Upper lobe of left lung (tissue), 6 donors: ENCODE measurements at regions not wholly inside any gene's neighbourhood (a gene's known extent, or its start where the extent isn't known, plus 50 kb on each side); places are given as distances from the start of the nearest gene placed in this dataset.

ENCODE experiments used
- ATAC-seq, 2 donors: fragments of 200-7000 bp; cut with Tn5 transposase; one replicate each; pipeline ENCODE4 v1.9.1; 2022; ENCODE audit warnings: mild to moderate bottlenecking in 2 of 2, moderate library complexity in 2 of 2; ENCODE audit not compliant: low FRiP score in 2 of 2
- DNase-seq, 2 donors: peaks; one replicate each; pipeline ENCODE4 v3.0.0-alpha.2; 2019 to 2020
- H3K27ac ChIP-seq, 4 donors: fragments of 200-600 bp; sonication (generic); one replicate each; pipeline ENCODE4 v1.5.1; 2016 to 2019
- H3K27me3 ChIP-seq, 4 donors: fragments of 200-600 bp; sonication (generic); one replicate each; pipeline ENCODE4 v1.5.1; 2017 to 2019
- H3K36me3 ChIP-seq, 4 donors: fragments of 200-600 bp; sonication (generic); one replicate each; pipeline ENCODE4 v1.5.1; 2016 to 2019
- H3K4me1 ChIP-seq, 4 donors: fragments of 200-600 bp; sonication (generic); one replicate each; pipeline ENCODE4 v1.5.1; 2018 to 2019
- H3K4me3 ChIP-seq, 4 donors: fragments of 200-600 bp; sonication (generic); one replicate each; pipeline ENCODE4 v1.5.1; 2017 to 2019; ENCODE audit warnings: mild to moderate bottlenecking in 2 of 4, moderate library complexity in 1 of 4
- H3K9me3 ChIP-seq, 4 donors: fragments of 200-600 bp; sonication (generic); one replicate each; pipeline ENCODE4 v1.5.1; 2018 to 2019
- EP300 ChIP-seq, 4 donors: sonication (generic); formaldehyde crosslinking; IDR thresholded peaks; one replicate each; pipeline ENCODE4 v1.5.1; 2017; ENCODE audit warnings: antibody characterized with exemption in 4 of 4, control low read depth in 2 of 4
- POLR2A ChIP-seq, 4 donors: fragments of 450-650 bp; IDR thresholded peaks; one replicate each; pipeline ENCODE4 v1.5.1; 2016 to 2017; ENCODE audit warnings: antibody characterized with exemption in 4 of 4, mild to moderate bottlenecking in 2 of 4
- POLR2AphosphoS5 ChIP-seq, 2 donors: sonication (generic); formaldehyde crosslinking; IDR thresholded peaks; one replicate each; pipeline ENCODE4 v1.5.1; 2017; ENCODE audit warnings: antibody characterized with exemption in 2 of 2
- WGBS, 2 donors: methylation state at CpG; one replicate each; pipeline ENCODE4 v1.1.5; 2017 to 2018; 5-methylcytosine and 5-hydroxymethylcytosine counted together
- TF ChIP-seq, protein P1 (sequence below), 6 experiments: fragments of 450-650 bp in 4 of 6; fragments of 200-600 bp in 2 of 6; sonication (generic) in 2 of 6; IDR thresholded peaks; one replicate each; pipeline ENCODE4 v1.5.1; 2016 to 2019; ENCODE audit warnings: antibody characterized with exemption in 6 of 6
- donor health status: DM: no; HTN: no; CAD: no; lungs with moderate emphysema.
- donor health status: DM: no; HTN: yes; CAD: no; lungs with severe emphysema.

GRCh38 chr11:76607431-76607830, 63.1 kb downstream of the LRRC32 start:
- no peak for DNase-seq

DNA sequence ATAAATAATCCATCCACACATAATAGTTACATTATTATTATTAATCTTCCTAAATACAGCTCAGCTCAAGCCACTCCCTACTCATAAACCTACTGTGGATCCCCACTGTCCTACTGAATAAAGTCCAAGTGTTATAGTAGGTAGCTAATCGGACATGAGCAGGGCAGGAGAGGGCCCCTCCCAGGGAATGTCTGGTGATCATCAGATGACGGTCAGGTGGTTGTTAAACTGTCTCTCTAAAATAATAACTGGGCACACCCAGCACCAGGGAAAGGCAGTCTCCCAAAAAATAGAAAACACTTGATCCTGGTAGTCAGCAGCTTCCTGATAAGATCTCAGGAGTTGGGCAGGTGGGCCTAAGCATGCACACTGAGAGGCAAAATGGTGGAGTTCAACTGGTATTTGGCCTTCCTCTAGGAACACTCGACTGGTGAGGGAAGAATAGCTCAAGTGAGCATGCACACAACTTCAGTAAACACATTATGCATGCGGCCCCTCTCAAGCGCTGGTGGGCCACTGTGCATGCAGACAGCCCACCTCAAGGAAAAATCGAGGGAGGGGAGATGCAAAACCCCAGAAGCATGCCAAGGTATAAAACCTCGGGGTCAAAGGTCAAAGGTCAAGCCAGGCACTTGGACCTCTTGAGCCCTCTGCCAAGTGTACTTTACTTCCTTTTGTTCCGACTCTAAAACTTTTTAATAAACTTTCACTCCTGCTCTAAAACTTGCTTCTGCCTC, 65.0 kb downstream of the LRRC32 start:
- ATAC-seq, result no peak
- peaks cover 0 to 4% (median 0%) of the 10 kb centered on the region in 4 donors for H3K27me3 ChIP-seq
- TF ChIP-seq POLR2AphosphoS5 (IDR thresholded peaks at IDR 0.05), result no peak
- no peak for TF ChIP-seq EP300 (IDR thresholded peaks at IDR 0.05)
- TF ChIP-seq POLR2A (IDR thresholded peaks at IDR 0.05), result no peak
- TF ChIP-seq, protein P1, sequence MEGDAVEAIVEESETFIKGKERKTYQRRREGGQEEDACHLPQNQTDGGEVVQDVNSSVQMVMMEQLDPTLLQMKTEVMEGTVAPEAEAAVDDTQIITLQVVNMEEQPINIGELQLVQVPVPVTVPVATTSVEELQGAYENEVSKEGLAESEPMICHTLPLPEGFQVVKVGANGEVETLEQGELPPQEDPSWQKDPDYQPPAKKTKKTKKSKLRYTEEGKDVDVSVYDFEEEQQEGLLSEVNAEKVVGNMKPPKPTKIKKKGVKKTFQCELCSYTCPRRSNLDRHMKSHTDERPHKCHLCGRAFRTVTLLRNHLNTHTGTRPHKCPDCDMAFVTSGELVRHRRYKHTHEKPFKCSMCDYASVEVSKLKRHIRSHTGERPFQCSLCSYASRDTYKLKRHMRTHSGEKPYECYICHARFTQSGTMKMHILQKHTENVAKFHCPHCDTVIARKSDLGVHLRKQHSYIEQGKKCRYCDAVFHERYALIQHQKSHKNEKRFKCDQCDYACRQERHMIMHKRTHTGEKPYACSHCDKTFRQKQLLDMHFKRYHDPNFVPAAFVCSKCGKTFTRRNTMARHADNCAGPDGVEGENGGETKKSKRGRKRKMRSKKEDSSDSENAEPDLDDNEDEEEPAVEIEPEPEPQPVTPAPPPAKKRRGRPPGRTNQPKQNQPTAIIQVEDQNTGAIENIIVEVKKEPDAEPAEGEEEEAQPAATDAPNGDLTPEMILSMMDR (IDR thresholded peaks at IDR 0.05), result no peak
- no peaks in the 10 kb centered on the region for H3K9me3 ChIP-seq
- no peak for DNase-seq
- no peak overlapping the region for H3K4me3 ChIP-seq
- no peak overlapping the region for H3K27ac ChIP-seq
- no peaks in the 10 kb centered on the region for H3K36me3 ChIP-seq
- peaks cover 9 to 40% (median 25%) of the 10 kb centered on the region in 4 donors for H3K4me1 ChIP-seq
- 84 to 86% methylated on average over 8 of the region's 8 CpGs for WGBS, 2 donors

More at GRCh38 chr11:76607431-76607830, 63.1 kb downstream of the LRRC32 start:
- ATAC-seq, result no peak
- H3K4me3 ChIP-seq, result no peak overlapping the region
- peaks cover 4 to 34% (median 23%) of the 10 kb centered on the region in 4 donors for H3K4me1 ChIP-seq
- H3K9me3 ChIP-seq, result no peaks in the 10 kb centered on the region
- H3K36me3 ChIP-seq, result no peaks in the 10 kb centered on the region
- WGBS, 2 donors, result 89 to 93% methylated on average over 2 of the region's 2 CpGs
- TF ChIP-seq, protein P1 (IDR thresholded peaks at IDR 0.05), result no peak
- TF ChIP-seq POLR2A (IDR thresholded peaks at IDR 0.05) (no peak), POLR2AphosphoS5 (IDR thresholded peaks at IDR 0.05) (no peak), EP300 (IDR thresholded peaks at IDR 0.05) (no peak)
- H3K27me3 ChIP-seq, result peaks cover 0 to 4% (median 0%) of the 10 kb centered on the region in 4 donors
- H3K27ac ChIP-seq, result no peak overlapping the region

DNA sequence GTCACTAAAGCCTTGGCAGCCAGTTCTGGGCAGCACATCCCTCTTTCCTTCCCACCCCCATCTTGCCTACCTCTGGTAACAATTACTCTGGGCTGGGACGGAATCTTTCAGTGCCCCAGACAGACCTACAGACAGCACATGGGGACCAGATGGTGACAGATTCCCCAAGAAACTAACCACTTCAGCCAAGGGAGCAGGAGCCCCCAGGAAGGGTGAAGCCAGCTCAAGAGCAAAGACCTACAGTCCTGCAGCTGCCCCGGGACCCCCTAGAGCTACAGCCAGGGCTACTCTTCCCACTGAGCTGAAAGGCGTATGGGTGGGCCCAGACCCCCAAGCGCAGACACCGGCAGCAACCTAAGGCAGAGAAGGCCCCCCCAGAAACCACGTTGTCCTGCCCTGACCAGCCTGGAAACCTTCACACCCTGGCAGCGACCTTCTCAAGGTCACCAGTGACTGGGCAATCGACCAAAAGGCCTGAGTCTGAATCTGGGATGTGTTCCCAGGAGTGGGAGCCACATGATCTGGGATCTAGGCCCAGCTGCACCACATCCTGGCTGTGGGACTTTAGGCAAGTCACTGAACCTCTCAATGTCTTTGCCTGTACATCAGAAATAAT, 65.8 kb downstream of the LRRC32 start:
- no peaks in the 10 kb centered on the region for H3K36me3 ChIP-seq
- peaks cover 0 to under 1% (median 0%) of the 10 kb centered on the region in 4 donors for H3K27me3 ChIP-seq
- no peak for DNase-seq
- WGBS, 2 donors, result 73 to 74% methylated on average over 1 to 4 of the region's 8 CpGs
- no peak overlapping the region for H3K4me3 ChIP-seq
- peaks cover 9 to 40% (median 25%) of the 10 kb centered on the region in 4 donors for H3K4me1 ChIP-seq
- H3K9me3 ChIP-seq, result no peaks in the 10 kb centered on the region
- no peak for ATAC-seq
- H3K27ac ChIP-seq, result peak overlapping the region; percentile 1 to 75 (median 50)
- TF ChIP-seq POLR2A (IDR thresholded peaks at IDR 0.05), result no peak
- TF ChIP-seq, protein P1 (IDR thresholded peaks at IDR 0.05), result no peak
- TF ChIP-seq EP300 (IDR thresholded peaks at IDR 0.05), result no peak
- no peak for TF ChIP-seq POLR2AphosphoS5 (IDR thresholded peaks at IDR 0.05)

- WGBS, 2 donors, result 86 to 87% methylated on average over 12 of the region's 12 CpGs
- no peak for ATAC-seq
- Histone ChIP-seq H3K4me1 (peaks cover 9 to 40% (median 25%) of the 10 kb centered on the region in 4 donors), H3K9me3 (no peaks in the 10 kb centered on the region), H3K4me3 (no peak overlapping the region), H3K36me3 (no peaks in the 10 kb centered on the region), H3K27ac (peak overlapping the region in 3 of 4 donors; percentile 72 to 75 (median 73)), H3K27me3 (no peaks in the 10 kb centered on the region)
- no peak for TF ChIP-seq POLR2AphosphoS5 (IDR thresholded peaks at IDR 0.05)
- TF ChIP-seq POLR2A (IDR thresholded peaks at IDR 0.05), result no peak
- no peak for TF ChIP-seq EP300 (IDR thresholded peaks at IDR 0.05)
- TF ChIP-seq, protein P1 (IDR thresholded peaks at IDR 0.05), result no peak
- DNase-seq, result peak in 1 of 2 donors; percentile 62
These were observed 66.4 kb downstream of the LRRC32 start for GRCh38 chr11:76604081-76604625.
